HG03175 (cell line): ENCODE measurements at regions not wholly inside any gene's neighbourhood (a gene's known extent, or its start where the extent isn't known, plus 50 kb on each side); places are given as distances from the start of the nearest gene placed in this dataset.

Experiments
- ATAC-seq: cut with Tn5 transposase; IDR thresholded peaks from one replicate; pipeline ENCODE4 v1.9.1; 2021; ENCODE audit warnings: mild to moderate bottlenecking, moderate library complexity; ENCODE audit not compliant: unreplicated experiment

GRCh38 chr7:106797937-106798336, 67.1 kb upstream of the PIK3CG start:
- ATAC-seq = no peak

- ATAC-seq = no peak
Observed at GRCh38 chr7:106802589-106802988, 62.5 kb upstream of the PIK3CG start.

- no peak for ATAC-seq
Observed at GRCh38 chr7:106806556-106806955, 58.5 kb upstream of the PIK3CG start.

GRCh38 chr7:106807474-106807873, 57.6 kb upstream of the PIK3CG start:
- ATAC-seq = no peak

- ATAC-seq = no peak
Observed at GRCh38 chr7:106808967-106809635, 56.0 kb upstream of the PIK3CG start.

GRCh38 chr7:106811472-106811871, 53.6 kb upstream of the PIK3CG start:
- no peak for ATAC-seq

GRCh38 chr7:106812027-106812643, 52.9 kb upstream of the PIK3CG start:
- ATAC-seq = no peak

- ATAC-seq = no peak
Observed at GRCh38 chr7:106813705-106814305, 51.3 kb upstream of the PIK3CG start.

GRCh38 chr7:106814887-106815286, 50.2 kb upstream of the PIK3CG start:
- ATAC-seq = no peak
